GM12873 (cell line): ENCODE measurements at regions not wholly inside any gene's neighbourhood (a gene's known extent, or its start where the extent isn't known, plus 50 kb on each side); places are given as distances from the start of the nearest gene placed in this dataset.

ENCODE experiments used
- TF ChIP-seq, protein P1 (sequence below): IDR thresholded peaks from 2 replicates; pipeline ENCODE4 v1.5.1; 2012; ENCODE audit warnings: low read depth, mild to moderate bottlenecking, moderate library complexity, low read length, control low read depth; ENCODE audit not compliant: insufficient read depth; ENCODE audit errors: missing control alignments

DNA sequence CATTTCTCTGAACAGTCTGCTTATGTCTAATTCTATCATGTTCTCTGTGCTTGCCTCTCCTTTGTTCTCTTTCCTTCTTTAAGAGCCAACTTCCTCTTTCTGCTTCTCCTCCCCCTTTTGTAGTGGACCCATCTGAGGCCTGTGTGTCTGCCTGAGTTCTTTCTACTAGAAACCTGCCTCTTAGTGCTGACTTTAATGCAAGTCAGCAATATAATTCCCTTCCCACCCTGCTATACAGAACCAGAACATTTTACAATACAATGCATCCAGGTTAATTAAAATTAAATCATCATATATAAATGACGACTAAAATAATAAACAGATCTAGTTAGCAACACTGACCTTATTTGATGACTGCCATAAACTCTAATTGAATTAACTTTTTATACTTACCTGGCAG lies 82.6 kb upstream of the GAS1 start:
- TF ChIP-seq, protein P1, sequence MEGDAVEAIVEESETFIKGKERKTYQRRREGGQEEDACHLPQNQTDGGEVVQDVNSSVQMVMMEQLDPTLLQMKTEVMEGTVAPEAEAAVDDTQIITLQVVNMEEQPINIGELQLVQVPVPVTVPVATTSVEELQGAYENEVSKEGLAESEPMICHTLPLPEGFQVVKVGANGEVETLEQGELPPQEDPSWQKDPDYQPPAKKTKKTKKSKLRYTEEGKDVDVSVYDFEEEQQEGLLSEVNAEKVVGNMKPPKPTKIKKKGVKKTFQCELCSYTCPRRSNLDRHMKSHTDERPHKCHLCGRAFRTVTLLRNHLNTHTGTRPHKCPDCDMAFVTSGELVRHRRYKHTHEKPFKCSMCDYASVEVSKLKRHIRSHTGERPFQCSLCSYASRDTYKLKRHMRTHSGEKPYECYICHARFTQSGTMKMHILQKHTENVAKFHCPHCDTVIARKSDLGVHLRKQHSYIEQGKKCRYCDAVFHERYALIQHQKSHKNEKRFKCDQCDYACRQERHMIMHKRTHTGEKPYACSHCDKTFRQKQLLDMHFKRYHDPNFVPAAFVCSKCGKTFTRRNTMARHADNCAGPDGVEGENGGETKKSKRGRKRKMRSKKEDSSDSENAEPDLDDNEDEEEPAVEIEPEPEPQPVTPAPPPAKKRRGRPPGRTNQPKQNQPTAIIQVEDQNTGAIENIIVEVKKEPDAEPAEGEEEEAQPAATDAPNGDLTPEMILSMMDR: no peak

DNA sequence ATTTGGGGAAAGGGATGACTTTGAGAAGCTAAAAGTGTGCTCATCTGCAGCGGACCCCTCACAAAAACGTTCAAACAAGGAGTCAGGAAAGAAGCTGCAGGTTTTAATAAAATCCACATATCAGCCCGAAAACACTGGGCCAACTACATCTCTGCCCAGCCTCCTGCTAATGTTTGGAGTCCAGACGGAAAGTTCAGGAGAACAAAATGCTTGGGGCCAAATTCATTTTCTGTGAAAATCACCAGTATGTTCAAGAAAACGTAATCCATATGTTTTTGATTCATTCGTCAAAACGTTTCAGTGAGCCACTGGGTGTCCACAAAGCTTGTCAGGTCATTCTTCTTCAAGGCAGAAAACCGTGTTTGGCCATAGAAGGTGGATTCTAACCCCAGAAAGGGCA lies 87.5 kb upstream of the GAS1 start:
- TF ChIP-seq, protein P1: no peak

DNA sequence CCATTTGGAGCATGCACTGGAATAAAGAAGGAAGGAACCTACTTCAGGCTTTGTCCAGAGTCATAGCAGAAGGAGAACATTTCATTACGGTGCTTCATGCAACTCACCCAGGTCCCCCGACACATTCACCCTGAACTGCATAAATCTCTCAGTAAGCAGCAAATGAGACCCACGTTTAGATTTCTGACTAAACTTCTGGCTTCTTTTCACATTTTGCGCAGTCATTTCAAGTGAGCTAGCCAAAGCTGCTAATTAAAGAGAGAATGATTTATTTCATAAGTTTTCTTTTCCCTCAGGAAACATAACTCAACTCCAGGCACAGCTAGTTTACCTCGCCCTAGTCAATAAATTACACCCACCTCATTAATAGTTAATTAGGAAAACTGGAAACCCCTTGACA lies 88.6 kb upstream of the GAS1 start:
- TF ChIP-seq, protein P1: no peak

DNA sequence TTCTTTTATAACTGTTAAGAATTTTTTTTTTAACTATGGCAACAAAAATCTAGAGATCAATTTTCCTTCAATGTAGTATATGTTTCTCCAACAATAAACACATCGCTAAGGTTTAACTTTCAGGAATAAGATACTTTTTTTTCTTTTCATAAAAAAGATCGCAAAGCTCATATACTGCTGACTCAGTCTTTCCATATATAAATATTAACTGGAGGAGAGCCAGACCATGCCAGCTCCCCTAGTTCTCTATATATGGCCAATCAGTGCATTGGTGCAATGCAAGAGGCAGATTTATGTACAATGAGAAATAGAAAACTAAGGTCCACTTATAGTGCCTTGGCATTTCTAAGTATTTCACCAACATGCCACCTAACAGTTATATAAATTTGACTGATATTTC lies 89.2 kb upstream of the GAS1 start:
- TF ChIP-seq, protein P1: no peak

DNA sequence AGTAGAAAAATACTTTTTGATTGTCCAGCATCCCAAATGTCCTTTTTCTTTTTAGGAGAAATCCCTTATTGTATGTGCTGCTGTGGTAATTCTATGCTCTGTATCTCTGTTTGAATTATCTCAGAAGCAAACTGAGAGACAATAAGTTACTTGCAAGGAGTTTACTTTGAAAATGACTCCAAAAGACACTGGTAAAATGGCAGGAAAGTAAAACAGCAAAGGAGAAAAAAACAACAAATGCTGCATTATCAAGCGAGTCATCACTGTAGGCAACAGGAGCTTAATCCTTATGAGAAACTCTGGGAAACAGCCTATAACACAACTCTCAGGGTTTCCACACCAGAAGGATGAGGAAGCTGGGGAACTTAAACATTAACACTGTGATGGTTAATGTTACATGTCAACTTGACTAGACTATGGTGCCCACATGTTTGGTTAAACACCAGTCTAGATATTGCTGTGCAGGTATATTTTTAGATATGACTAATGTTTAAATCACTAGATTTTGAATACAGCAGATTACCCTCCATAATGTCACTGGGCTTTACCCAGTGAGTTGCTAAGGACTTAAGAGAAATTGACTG lies 92.6 kb upstream of the GAS1 start:
- TF ChIP-seq, protein P1: no peak

DNA sequence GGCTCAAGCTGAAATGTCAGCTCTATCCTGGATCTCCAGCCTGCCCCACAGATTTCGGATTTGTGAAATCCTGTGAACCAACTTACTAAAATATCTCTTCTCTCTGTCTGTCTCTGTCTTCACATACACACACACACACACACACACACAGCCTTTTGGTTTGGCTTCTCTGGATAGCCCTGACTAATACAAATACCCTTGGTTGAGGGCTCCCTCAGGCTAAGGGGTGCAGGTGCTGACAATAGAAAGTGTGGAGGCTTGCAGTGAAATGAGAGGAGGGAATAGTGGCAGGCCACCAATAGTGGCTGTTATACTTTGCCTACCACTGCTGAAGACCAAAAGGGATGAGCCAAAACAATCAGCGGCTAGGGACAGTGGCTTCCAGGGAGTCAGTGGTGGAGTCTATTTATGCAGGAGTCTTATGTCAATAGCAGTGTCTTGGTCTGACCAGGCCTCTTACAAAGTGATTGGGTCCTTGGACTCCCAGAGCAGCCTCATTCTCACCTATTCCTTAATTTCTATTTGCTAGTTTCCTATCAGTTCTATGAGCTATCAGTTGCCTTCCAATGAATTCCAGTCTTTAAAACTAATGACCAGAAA lies 93.2 kb upstream of the GAS1 start:
- TF ChIP-seq, protein P1: no peak

DNA sequence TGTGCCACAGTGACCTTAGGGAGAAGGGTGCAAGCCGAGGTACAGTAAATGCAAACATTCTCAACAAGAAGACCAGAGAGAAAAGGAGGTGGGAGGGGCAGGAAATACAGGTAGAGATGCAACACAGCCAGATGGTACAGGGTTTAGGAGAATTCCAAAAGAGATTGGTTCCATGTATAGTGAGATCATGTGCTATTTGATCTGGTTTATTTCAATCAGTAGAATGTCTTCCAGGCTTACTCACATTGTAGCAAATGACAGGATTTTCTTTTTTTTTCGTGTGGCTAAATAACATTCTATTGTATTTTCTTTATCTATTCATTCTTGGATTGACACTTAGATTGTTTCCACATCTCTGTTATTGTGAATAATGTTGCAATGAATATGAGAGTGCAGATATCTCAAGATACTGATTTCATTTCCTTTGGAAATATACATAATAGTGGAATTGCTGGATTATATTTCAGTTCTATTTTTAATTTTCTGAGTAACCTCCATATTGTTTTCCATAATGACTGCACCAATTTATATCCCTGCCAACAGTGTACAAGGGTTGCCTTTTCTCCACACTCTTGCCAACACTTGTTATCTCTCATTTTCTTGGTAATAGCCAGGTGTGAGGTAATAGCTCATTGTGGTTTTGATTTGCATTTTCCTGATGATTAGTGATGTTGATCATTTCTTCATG lies 107.8 kb upstream of the GAS1 start:
- TF ChIP-seq, protein P1: no peak
